GM19025 (cell line): ENCODE measurements at regions not wholly inside any gene's neighbourhood (a gene's known extent, or its start where the extent isn't known, plus 50 kb on each side); places are given as distances from the start of the nearest gene placed in this dataset.

ENCODE experiments used
- ATAC-seq: cut with Tn5 transposase; IDR thresholded peaks from one replicate; pipeline ENCODE4 v1.9.1; 2021; ENCODE audit warnings: mild to moderate bottlenecking, low read depth, moderate library complexity; ENCODE audit not compliant: unreplicated experiment

GRCh38 chr1:195045072-195045471 is 1563.2 kb downstream of the KCNT2 start:
- no peak for ATAC-seq

- ATAC-seq: no peak
Observed at GRCh38 chr1:195030793-195031192, 1577.4 kb downstream of the KCNT2 start.

- ATAC-seq: no peak
Observed at GRCh38 chr1:195026792-195027191, 1581.4 kb downstream of the KCNT2 start.

GRCh38 chr1:195019385-195019784 is 1588.9 kb downstream of the KCNT2 start:
- ATAC-seq: no peak

- ATAC-seq: no peak
Observed at GRCh38 chr1:195012995-195013394, 1595.2 kb downstream of the KCNT2 start.

GRCh38 chr1:195005338-195005737 is 1602.9 kb downstream of the KCNT2 start:
- no peak for ATAC-seq

- no peak for ATAC-seq
Observed at GRCh38 chr1:194990483-194990882, 1617.8 kb downstream of the KCNT2 start.

- no peak for ATAC-seq
Observed at GRCh38 chr1:194975913-194976312, 1632.3 kb downstream of the KCNT2 start.

GRCh38 chr1:194968916-194969315 is 1639.3 kb downstream of the KCNT2 start:
- ATAC-seq: no peak

GRCh38 chr1:194959795-194960194 is 1648.4 kb downstream of the KCNT2 start:
- no peak for ATAC-seq

GRCh38 chr1:194952171-194952570 is 1656.1 kb downstream of the KCNT2 start:
- no peak for ATAC-seq

GRCh38 chr1:194950584-194950983 is 1657.7 kb downstream of the KCNT2 start:
- ATAC-seq: no peak

GRCh38 chr1:194940336-194941030 is 1667.8 kb downstream of the KCNT2 start:
- no peak for ATAC-seq

GRCh38 chr1:194935864-194936263 is 1672.4 kb downstream of the KCNT2 start:
- no peak for ATAC-seq

GRCh38 chr1:194931166-194931565 is 1677.1 kb downstream of the KCNT2 start:
- ATAC-seq: no peak

- ATAC-seq: no peak
Observed at GRCh38 chr1:194930132-194930531, 1678.1 kb downstream of the KCNT2 start.

GRCh38 chr1:194929357-194929756 is 1678.9 kb downstream of the KCNT2 start:
- no peak for ATAC-seq

GRCh38 chr1:194919146-194919545 is 1689.1 kb downstream of the KCNT2 start:
- no peak for ATAC-seq

GRCh38 chr1:194917769-194918168 is 1690.5 kb downstream of the KCNT2 start:
- ATAC-seq: no peak

- ATAC-seq: no peak
Observed at GRCh38 chr1:194908643-194909042, 1699.6 kb downstream of the KCNT2 start.

- no peak for ATAC-seq
Observed at GRCh38 chr1:194903524-194903923, 1704.7 kb downstream of the KCNT2 start.

GRCh38 chr1:194889310-194889709 is 1702.9 kb upstream of the B3GALT2 start:
- no peak for ATAC-seq

- ATAC-seq: no peak
Observed at GRCh38 chr1:194870860-194871259, 1684.4 kb upstream of the B3GALT2 start.
